DND-41 (cell line): ENCODE measurements at regions not wholly inside any gene's neighbourhood (a gene's known extent, or its start where the extent isn't known, plus 50 kb on each side); places are given as distances from the start of the nearest gene placed in this dataset.

ENCODE experiments used
- CTCF ChIP-seq: IDR thresholded peaks from 2 replicates; pipeline ENCODE4 v1.5.1; 2012; ENCODE audit warnings: borderline replicate concordance, low read length, moderate library complexity, mild to moderate bottlenecking; ENCODE audit not compliant: poor library complexity, severe bottlenecking; ENCODE audit errors: extremely low read depth
- EZH2 ChIP-seq: IDR thresholded peaks from 3 replicates; pipeline ENCODE4 v1.6.1; 2012; ENCODE audit warnings: borderline replicate concordance, low read depth, mild to moderate bottlenecking, moderate library complexity, low read length, inconsistent platforms; ENCODE audit not compliant: severe bottlenecking

GRCh38 chr2:128486640-128487375 lies 168.1 kb upstream of the HS6ST1 start:
- TF ChIP-seq CTCF (no peak), EZH2 (no peak)
